HFFc6 (cell line): ENCODE measurements at regions not wholly inside any gene's neighbourhood (a gene's known extent, or its start where the extent isn't known, plus 50 kb on each side); places are given as distances from the start of the nearest gene placed in this dataset.

Source experiments
- DNase-seq: peaks from one replicate; pipeline ENCODE4 v3.0.0-alpha.2; 2018
- H3K27ac Mint-ChIP-seq: 2 replicates; pipeline ENCODE4 v1.8.0; 2020; ENCODE audit warnings: mild to moderate bottlenecking, mixed read lengths
- H3K27me3 Mint-ChIP-seq: 2 replicates; pipeline ENCODE4 v1.8.0; 2021; ENCODE audit warnings: mild to moderate bottlenecking, moderate library complexity, mixed read lengths; ENCODE audit not compliant: insufficient read depth
- H3K36me3 Mint-ChIP-seq: 2 replicates; pipeline ENCODE4 v1.8.0; 2021; ENCODE audit warnings: low read depth, mixed read lengths
- H3K4me1 Mint-ChIP-seq: 2 replicates; pipeline ENCODE4 v1.8.0; 2020; ENCODE audit warnings: low read depth, mixed read lengths
- H3K4me3 Mint-ChIP-seq: 2 replicates; pipeline ENCODE4 v1.8.0; 2020; ENCODE audit warnings: mild to moderate bottlenecking, moderate library complexity, mixed read lengths
- H3K9me3 Mint-ChIP-seq: 2 replicates; pipeline ENCODE4 v1.8.0; 2020; ENCODE audit warnings: mild to moderate bottlenecking, mixed read lengths
- TF ChIP-seq, protein P1 (sequence below): fragments of 200-600 bp; sonication (generic); IDR thresholded peaks from 2 replicates; pipeline ENCODE4 v1.5.0; 2021; ENCODE audit warnings: antibody characterized with exemption, mild to moderate bottlenecking

DNA sequence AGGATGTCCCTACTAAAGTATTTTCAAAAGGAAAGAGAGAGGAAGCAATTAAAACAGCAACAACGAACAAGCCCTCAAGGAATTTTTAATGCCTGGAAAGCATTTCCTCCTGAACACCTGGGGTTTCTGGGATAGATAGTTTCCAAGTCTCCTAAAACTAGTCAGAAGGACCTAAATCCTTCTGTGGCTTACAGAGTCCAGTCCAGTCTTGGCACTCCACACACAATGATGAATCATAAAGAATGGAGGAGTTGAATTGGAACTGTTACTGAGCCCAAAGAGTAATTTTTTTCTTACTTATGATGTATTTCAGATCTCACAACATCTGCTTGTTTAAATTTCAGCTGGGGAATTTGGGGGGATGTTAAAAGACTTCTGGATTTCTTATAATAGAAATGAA, 144.6 kb upstream of the SETBP1 start:
- TF ChIP-seq, protein P1, sequence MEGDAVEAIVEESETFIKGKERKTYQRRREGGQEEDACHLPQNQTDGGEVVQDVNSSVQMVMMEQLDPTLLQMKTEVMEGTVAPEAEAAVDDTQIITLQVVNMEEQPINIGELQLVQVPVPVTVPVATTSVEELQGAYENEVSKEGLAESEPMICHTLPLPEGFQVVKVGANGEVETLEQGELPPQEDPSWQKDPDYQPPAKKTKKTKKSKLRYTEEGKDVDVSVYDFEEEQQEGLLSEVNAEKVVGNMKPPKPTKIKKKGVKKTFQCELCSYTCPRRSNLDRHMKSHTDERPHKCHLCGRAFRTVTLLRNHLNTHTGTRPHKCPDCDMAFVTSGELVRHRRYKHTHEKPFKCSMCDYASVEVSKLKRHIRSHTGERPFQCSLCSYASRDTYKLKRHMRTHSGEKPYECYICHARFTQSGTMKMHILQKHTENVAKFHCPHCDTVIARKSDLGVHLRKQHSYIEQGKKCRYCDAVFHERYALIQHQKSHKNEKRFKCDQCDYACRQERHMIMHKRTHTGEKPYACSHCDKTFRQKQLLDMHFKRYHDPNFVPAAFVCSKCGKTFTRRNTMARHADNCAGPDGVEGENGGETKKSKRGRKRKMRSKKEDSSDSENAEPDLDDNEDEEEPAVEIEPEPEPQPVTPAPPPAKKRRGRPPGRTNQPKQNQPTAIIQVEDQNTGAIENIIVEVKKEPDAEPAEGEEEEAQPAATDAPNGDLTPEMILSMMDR, result no peak
- DNase-seq, result peak; percentile 45
- H3K27ac Mint-ChIP-seq, result no peak overlapping the region
- no peaks in the 10 kb centered on the region for H3K36me3 Mint-ChIP-seq
- peaks cover 2% of the 10 kb centered on the region for H3K27me3 Mint-ChIP-seq
- peaks cover 22% of the 10 kb centered on the region; the same call in 1 of the 2 replicates for H3K4me1 Mint-ChIP-seq
- H3K9me3 Mint-ChIP-seq, result peaks cover 7% of the 10 kb centered on the region; the same call in 1 of the 2 replicates
- no peak overlapping the region for H3K4me3 Mint-ChIP-seq

DNA sequence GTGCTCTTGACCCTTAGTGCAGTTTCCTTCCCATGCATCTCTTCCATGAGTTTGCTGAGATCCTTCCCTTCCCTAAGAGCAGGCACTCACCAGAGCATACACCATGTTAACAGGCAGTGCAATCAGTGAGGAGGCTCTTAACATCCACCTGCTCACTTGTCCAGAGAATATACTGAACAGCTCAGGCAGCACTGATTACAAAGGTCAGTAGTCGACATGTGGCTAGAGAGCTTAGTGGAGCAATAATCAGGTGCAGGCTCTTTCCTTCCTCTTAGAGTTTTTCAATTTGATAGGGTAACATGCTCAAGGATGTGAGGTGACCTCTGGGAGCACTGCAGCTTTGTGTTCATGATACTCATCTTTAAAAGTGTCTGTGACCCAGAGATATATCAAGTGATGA, 144.1 kb upstream of the SETBP1 start:
- Mint-ChIP-seq H3K4me1 (peaks cover 22% of the 10 kb centered on the region; the same call in 1 of the 2 replicates), H3K36me3 (no peaks in the 10 kb centered on the region), H3K27ac (no peak overlapping the region), H3K4me3 (no peak overlapping the region), H3K27me3 (peaks cover 2% of the 10 kb centered on the region), H3K9me3 (peaks cover 7% of the 10 kb centered on the region; the same call in 1 of the 2 replicates)
- DNase-seq, result no peak
- TF ChIP-seq, protein P1, result no peak

DNA sequence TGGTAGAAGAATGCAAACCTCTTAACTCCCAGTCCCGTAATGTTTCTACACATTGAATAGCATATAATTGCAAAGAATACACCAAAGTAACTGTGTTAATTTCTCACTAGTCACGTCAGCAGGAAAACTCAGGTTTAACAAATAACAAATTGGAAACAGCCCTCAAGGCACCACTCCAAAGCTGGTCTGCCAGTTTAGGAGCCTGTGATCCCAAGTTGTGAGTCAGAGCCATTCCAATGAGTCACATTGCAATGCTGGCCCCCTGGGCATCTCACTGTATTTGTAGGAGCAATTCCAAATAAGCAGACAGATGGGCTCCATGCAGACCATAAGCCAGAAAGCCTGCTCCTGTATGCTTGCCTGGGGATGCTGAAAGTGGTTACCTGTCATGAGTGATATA, 143.2 kb upstream of the SETBP1 start:
- TF ChIP-seq, protein P1, result no peak
- Mint-ChIP-seq H3K4me1 (peaks cover 22% of the 10 kb centered on the region; the same call in 1 of the 2 replicates), H3K27me3 (peaks cover 2% of the 10 kb centered on the region), H3K4me3 (no peak overlapping the region; the same call in 1 of the 2 replicates), H3K9me3 (peaks cover 3% of the 10 kb centered on the region; the same call in 1 of the 2 replicates), H3K36me3 (no peaks in the 10 kb centered on the region), H3K27ac (no peak overlapping the region)
- DNase-seq, result peak; percentile 74

DNA sequence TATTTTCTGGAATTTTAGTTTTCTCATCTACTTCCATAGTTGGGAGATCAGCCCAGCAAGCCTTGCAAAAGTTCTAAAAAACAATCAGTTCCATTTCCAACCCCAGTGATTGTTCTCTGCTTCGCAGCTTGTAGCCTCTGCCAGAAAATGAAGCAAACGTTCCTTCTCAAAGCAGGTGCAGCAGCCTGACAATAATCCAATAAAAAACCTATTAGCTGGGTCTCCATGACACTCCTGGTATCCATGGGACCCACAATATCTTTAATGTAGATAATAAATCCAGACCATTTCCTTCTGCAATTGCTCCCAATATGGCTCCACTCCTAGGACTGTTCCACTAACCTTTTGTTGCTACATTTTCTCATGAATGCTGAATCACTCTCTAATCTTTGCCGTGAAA, 140.8 kb upstream of the SETBP1 start:
- no peak overlapping the region for H3K27ac Mint-ChIP-seq
- TF ChIP-seq, protein P1, result no peak
- H3K4me1 Mint-ChIP-seq, result peaks cover 22% of the 10 kb centered on the region; the same call in 1 of the 2 replicates
- no peaks in the 10 kb centered on the region for H3K36me3 Mint-ChIP-seq
- H3K9me3 Mint-ChIP-seq, result no peaks in the 10 kb centered on the region; the same call in 1 of the 2 replicates
- H3K4me3 Mint-ChIP-seq, result no peak overlapping the region
- no peak for DNase-seq
- H3K27me3 Mint-ChIP-seq, result no peaks in the 10 kb centered on the region; the same call in none of the 2 replicates

- no peaks in the 10 kb centered on the region for H3K36me3 Mint-ChIP-seq
- H3K9me3 Mint-ChIP-seq, result no peaks in the 10 kb centered on the region; the same call in 1 of the 2 replicates
- DNase-seq, result no peak
- H3K4me1 Mint-ChIP-seq, result peaks cover 15% of the 10 kb centered on the region; the same call in 1 of the 2 replicates
- no peak overlapping the region for H3K27ac Mint-ChIP-seq
- TF ChIP-seq, protein P1, result no peak
- no peaks in the 10 kb centered on the region; the same call in 1 of the 2 replicates for H3K27me3 Mint-ChIP-seq
- no peak overlapping the region for H3K4me3 Mint-ChIP-seq
These were observed 139.5 kb upstream of the SETBP1 start for GRCh38 chr18:44541159-44541558.
